ENCODE measurements at regions not wholly inside any gene's neighbourhood (a gene's known extent, or its start where the extent isn't known, plus 50 kb on each side); places are given as distances from the start of the nearest gene placed in this dataset.
A peak's percentile ranks its signal among the peaks of the same experiment; 100 is the strongest.

GRCh38 chr2:205878999-205879762 is 196.9 kb downstream of the NRP2 start:
- DNase-seq (ENCODE audit: low read depth), result no peak
- TF ChIP-seq, protein P1, sequence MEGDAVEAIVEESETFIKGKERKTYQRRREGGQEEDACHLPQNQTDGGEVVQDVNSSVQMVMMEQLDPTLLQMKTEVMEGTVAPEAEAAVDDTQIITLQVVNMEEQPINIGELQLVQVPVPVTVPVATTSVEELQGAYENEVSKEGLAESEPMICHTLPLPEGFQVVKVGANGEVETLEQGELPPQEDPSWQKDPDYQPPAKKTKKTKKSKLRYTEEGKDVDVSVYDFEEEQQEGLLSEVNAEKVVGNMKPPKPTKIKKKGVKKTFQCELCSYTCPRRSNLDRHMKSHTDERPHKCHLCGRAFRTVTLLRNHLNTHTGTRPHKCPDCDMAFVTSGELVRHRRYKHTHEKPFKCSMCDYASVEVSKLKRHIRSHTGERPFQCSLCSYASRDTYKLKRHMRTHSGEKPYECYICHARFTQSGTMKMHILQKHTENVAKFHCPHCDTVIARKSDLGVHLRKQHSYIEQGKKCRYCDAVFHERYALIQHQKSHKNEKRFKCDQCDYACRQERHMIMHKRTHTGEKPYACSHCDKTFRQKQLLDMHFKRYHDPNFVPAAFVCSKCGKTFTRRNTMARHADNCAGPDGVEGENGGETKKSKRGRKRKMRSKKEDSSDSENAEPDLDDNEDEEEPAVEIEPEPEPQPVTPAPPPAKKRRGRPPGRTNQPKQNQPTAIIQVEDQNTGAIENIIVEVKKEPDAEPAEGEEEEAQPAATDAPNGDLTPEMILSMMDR (conservative IDR thresholded peaks at IDR 0.05; ENCODE audit: low read depth, low read length), result no peak
- no peak overlapping the region for H3K4me3 ChIP-seq (ENCODE audit: low read depth, low read length)

GRCh38 chr2:205877496-205877895 is 195.2 kb downstream of the NRP2 start:
- TF ChIP-seq, protein P1 (conservative IDR thresholded peaks at IDR 0.05; ENCODE audit: low read depth, low read length), result no peak
- no peak for DNase-seq (ENCODE audit: low read depth)
- no peak overlapping the region for H3K4me3 ChIP-seq (ENCODE audit: low read depth, low read length)

- TF ChIP-seq, protein P1 (conservative IDR thresholded peaks at IDR 0.05; ENCODE audit: low read depth, low read length), result no peak
- DNase-seq (ENCODE audit: low read depth), result no peak
These were observed 193.8 kb downstream of the NRP2 start for GRCh38 chr2:205876127-205876526.

DNA sequence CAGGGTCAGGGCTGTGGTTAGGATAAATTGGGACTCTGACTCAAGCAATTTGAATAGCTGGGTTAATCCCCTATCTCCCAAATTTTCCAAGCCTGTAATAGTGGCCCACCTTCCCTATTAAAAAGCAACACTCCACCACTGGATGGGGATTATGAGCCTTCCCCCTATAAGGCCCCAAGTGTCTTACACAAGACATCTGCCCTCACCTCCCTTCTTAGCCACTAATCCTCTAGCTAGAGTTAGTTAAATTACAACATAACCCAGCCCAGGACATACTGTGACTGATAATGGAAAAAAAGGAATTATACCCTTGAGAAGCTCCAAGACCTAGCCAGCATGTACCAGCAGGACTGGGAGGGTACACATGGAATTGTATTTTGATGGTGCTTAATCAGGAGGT is 190.4 kb downstream of the NRP2 start:
- DNase-seq (ENCODE audit: low read depth), result no peak
- H3K4me3 ChIP-seq (ENCODE audit: low read depth, low read length), result no peak overlapping the region
- TF ChIP-seq, protein P1 (conservative IDR thresholded peaks at IDR 0.05; ENCODE audit: low read depth, low read length), result no peak

More at GRCh38 chr2:205876127-205876526, 193.8 kb downstream of the NRP2 start:
- no peak overlapping the region for H3K4me3 ChIP-seq (ENCODE audit: low read depth, low read length)

GRCh38 chr2:205869439-205869838 is 187.1 kb downstream of the NRP2 start:
- H3K4me3 ChIP-seq (ENCODE audit: low read depth, low read length), result no peak overlapping the region
- no peak for DNase-seq (ENCODE audit: low read depth)
- TF ChIP-seq, protein P1 (conservative IDR thresholded peaks at IDR 0.05; ENCODE audit: low read depth, low read length), result no peak

GRCh38 chr2:205868773-205869333 is 186.6 kb downstream of the NRP2 start:
- TF ChIP-seq, protein P1 (conservative IDR thresholded peaks at IDR 0.05; ENCODE audit: low read depth, low read length), result no peak
- peak; percentile 69 for DNase-seq (ENCODE audit: low read depth)

DNA sequence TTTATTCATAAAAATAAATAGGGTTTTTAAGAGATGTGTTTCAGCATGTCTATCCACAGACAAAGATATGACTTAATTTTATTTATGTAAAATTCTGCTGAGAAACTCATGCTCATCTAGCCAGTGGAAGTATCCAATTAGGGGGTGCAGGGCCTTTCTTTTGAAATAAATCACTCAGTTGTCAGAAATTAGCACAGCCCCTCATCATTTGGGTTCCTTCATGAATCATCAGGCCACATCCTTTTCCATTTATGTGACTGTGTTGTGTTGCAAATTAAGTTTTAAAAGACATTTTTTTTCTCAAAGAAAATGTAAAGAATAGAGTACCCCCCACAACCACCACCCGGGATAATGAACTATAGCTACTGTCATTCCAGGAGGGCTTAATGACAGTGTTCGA is 185.8 kb downstream of the NRP2 start:
- TF ChIP-seq, protein P1 (conservative IDR thresholded peaks at IDR 0.05; ENCODE audit: low read depth, low read length), result no peak
- no peak overlapping the region for H3K4me3 ChIP-seq (ENCODE audit: low read depth, low read length)
- DNase-seq (ENCODE audit: low read depth), result no peak

More at GRCh38 chr2:205868773-205869333, 186.6 kb downstream of the NRP2 start:
- H3K4me3 ChIP-seq (ENCODE audit: low read depth, low read length), result no peak overlapping the region

All from epithelial cell of proximal tubule (primary cell).